SK-N-SH (cell line): ENCODE measurements at regions not wholly inside any gene's neighbourhood (a gene's known extent, or its start where the extent isn't known, plus 50 kb on each side); places are given as distances from the start of the nearest gene placed in this dataset.

Source experiments
- POLR2AphosphoS5 ChIP-seq: IDR thresholded peaks from 2 replicates; pipeline ENCODE4 v1.6.1; 2012; ENCODE audit warnings: low read depth, low read length
- SIN3A ChIP-seq: IDR thresholded peaks from 2 replicates; pipeline ENCODE4 v1.6.1; 2012; ENCODE audit warnings: low read depth, mild to moderate bottlenecking, low read length, moderate library complexity, borderline replicate concordance
- TF ChIP-seq, protein P1 (sequence below): fragments of 200-600 bp; sonication (generic); IDR thresholded peaks from 2 replicates; pipeline ENCODE4 v1.6.1; 2017; ENCODE audit warnings: antibody characterized with exemption, mild to moderate bottlenecking, moderate library complexity

DNA sequence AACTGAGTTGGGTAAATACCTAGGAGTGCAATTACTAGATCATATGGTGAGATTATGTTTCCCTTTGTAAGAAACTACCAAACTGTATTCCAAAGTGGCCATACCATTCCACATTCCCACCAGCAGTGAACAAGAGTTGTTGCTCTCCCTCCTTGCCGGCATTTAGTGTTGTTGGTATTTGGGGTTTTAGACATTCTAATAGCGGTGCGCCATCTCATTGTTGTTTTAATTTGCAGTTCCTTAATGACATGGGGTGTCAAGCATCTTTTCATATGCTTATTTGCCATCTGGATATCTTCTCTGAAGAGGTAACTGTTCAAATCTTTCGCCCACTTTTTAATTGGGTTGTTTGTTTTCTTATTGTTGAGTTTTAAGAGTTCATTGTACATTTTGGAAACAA is 164.2 kb upstream of the LHX1 start:
- TF ChIP-seq POLR2AphosphoS5 (no peak), SIN3A (no peak)
- TF ChIP-seq, protein P1, sequence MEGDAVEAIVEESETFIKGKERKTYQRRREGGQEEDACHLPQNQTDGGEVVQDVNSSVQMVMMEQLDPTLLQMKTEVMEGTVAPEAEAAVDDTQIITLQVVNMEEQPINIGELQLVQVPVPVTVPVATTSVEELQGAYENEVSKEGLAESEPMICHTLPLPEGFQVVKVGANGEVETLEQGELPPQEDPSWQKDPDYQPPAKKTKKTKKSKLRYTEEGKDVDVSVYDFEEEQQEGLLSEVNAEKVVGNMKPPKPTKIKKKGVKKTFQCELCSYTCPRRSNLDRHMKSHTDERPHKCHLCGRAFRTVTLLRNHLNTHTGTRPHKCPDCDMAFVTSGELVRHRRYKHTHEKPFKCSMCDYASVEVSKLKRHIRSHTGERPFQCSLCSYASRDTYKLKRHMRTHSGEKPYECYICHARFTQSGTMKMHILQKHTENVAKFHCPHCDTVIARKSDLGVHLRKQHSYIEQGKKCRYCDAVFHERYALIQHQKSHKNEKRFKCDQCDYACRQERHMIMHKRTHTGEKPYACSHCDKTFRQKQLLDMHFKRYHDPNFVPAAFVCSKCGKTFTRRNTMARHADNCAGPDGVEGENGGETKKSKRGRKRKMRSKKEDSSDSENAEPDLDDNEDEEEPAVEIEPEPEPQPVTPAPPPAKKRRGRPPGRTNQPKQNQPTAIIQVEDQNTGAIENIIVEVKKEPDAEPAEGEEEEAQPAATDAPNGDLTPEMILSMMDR = no peak
